ENCODE measurements at regions not wholly inside any gene's neighbourhood (a gene's known extent, or its start where the extent isn't known, plus 50 kb on each side); places are given as distances from the start of the nearest gene placed in this dataset.

GRCh38 chr4:170307182-170307581 is 217.4 kb upstream of the AADAT start:
- TF ChIP-seq CTCF (IDR thresholded peaks at IDR 0.05) (no peak), POLR2A (IDR thresholded peaks at IDR 0.05) (no peak)

Data from esophagus squamous epithelium (tissue), 4 donors.